H1 (cell line): ENCODE measurements at regions not wholly inside any gene's neighbourhood (a gene's known extent, or its start where the extent isn't known, plus 50 kb on each side); places are given as distances from the start of the nearest gene placed in this dataset.

Experiments used
- KDM1A ChIP-seq: fragments of 200-600, 300-600 bp; sonication (generic); IDR thresholded peaks from 2 replicates; pipeline ENCODE4 v1.7.1; 2016; ENCODE audit warnings: mild to moderate bottlenecking, low read length, borderline replicate concordance
- RBBP5 ChIP-seq: IDR thresholded peaks from 2 replicates; pipeline ENCODE4 v1.7.1; 2012; ENCODE audit warnings: low read depth, mild to moderate bottlenecking, inconsistent platforms, low read length, moderate library complexity, borderline replicate concordance
- SUZ12 ChIP-seq: fragments of 200-600 bp; sonication (generic); IDR thresholded peaks from 2 replicates; pipeline ENCODE4 v1.6.1; 2012; ENCODE audit warnings: mild to moderate bottlenecking, inconsistent platforms, low read length, moderate library complexity, mixed read lengths
- TEAD4 ChIP-seq: IDR thresholded peaks from 2 replicates; pipeline ENCODE4 v1.6.1; 2012; ENCODE audit warnings: low read depth, low read length, inconsistent platforms, mixed read lengths
- YY1 ChIP-seq: IDR thresholded peaks from 2 replicates; pipeline ENCODE4 v1.6.1; 2011; ENCODE audit warnings: low read depth, mild to moderate bottlenecking, low read length
- TF ChIP-seq, protein P1 (sequence below): fragments of 300-600 bp; sonication (generic); IDR thresholded peaks from 2 replicates; pipeline ENCODE4 v1.7.1; 2012; ENCODE audit warnings: low read length, moderate library complexity, mild to moderate bottlenecking, inconsistent platforms; ENCODE audit not compliant: insufficient replicate concordance

DNA sequence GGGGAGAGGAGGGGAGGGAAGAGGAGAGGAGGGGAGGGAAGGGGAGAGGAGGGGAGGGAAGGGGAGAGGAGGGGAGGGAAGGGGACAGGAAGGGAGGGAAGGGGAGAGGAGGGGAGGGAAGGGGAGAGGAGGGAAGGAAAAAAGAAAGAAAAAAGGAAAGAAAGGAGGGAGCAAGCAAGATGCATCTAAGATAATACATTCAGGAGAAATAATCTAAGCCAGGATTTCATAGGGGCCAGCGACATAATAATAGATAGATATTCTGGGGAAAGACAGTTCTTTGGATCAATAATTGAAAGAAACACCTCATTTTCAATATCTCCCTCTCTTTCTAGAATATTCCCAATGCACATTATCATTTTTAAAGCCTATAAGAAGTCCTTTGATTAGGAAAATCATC lies 328.9 kb upstream of the ID2 start (continued):
- TF ChIP-seq, protein P1, sequence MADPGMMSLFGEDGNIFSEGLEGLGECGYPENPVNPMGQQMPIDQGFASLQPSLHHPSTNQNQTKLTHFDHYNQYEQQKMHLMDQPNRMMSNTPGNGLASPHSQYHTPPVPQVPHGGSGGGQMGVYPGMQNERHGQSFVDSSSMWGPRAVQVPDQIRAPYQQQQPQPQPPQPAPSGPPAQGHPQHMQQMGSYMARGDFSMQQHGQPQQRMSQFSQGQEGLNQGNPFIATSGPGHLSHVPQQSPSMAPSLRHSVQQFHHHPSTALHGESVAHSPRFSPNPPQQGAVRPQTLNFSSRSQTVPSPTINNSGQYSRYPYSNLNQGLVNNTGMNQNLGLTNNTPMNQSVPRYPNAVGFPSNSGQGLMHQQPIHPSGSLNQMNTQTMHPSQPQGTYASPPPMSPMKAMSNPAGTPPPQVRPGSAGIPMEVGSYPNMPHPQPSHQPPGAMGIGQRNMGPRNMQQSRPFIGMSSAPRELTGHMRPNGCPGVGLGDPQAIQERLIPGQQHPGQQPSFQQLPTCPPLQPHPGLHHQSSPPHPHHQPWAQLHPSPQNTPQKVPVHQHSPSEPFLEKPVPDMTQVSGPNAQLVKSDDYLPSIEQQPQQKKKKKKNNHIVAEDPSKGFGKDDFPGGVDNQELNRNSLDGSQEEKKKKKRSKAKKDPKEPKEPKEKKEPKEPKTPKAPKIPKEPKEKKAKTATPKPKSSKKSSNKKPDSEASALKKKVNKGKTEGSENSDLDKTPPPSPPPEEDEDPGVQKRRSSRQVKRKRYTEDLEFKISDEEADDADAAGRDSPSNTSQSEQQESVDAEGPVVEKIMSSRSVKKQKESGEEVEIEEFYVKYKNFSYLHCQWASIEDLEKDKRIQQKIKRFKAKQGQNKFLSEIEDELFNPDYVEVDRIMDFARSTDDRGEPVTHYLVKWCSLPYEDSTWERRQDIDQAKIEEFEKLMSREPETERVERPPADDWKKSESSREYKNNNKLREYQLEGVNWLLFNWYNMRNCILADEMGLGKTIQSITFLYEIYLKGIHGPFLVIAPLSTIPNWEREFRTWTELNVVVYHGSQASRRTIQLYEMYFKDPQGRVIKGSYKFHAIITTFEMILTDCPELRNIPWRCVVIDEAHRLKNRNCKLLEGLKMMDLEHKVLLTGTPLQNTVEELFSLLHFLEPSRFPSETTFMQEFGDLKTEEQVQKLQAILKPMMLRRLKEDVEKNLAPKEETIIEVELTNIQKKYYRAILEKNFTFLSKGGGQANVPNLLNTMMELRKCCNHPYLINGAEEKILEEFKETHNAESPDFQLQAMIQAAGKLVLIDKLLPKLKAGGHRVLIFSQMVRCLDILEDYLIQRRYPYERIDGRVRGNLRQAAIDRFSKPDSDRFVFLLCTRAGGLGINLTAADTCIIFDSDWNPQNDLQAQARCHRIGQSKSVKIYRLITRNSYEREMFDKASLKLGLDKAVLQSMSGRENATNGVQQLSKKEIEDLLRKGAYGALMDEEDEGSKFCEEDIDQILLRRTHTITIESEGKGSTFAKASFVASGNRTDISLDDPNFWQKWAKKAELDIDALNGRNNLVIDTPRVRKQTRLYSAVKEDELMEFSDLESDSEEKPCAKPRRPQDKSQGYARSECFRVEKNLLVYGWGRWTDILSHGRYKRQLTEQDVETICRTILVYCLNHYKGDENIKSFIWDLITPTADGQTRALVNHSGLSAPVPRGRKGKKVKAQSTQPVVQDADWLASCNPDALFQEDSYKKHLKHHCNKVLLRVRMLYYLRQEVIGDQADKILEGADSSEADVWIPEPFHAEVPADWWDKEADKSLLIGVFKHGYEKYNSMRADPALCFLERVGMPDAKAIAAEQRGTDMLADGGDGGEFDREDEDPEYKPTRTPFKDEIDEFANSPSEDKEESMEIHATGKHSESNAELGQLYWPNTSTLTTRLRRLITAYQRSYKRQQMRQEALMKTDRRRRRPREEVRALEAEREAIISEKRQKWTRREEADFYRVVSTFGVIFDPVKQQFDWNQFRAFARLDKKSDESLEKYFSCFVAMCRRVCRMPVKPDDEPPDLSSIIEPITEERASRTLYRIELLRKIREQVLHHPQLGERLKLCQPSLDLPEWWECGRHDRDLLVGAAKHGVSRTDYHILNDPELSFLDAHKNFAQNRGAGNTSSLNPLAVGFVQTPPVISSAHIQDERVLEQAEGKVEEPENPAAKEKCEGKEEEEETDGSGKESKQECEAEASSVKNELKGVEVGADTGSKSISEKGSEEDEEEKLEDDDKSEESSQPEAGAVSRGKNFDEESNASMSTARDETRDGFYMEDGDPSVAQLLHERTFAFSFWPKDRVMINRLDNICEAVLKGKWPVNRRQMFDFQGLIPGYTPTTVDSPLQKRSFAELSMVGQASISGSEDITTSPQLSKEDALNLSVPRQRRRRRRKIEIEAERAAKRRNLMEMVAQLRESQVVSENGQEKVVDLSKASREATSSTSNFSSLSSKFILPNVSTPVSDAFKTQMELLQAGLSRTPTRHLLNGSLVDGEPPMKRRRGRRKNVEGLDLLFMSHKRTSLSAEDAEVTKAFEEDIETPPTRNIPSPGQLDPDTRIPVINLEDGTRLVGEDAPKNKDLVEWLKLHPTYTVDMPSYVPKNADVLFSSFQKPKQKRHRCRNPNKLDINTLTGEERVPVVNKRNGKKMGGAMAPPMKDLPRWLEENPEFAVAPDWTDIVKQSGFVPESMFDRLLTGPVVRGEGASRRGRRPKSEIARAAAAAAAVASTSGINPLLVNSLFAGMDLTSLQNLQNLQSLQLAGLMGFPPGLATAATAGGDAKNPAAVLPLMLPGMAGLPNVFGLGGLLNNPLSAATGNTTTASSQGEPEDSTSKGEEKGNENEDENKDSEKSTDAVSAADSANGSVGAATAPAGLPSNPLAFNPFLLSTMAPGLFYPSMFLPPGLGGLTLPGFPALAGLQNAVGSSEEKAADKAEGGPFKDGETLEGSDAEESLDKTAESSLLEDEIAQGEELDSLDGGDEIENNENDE = no peak
- no peak for TF ChIP-seq KDM1A
- no peak for TF ChIP-seq SUZ12
- TF ChIP-seq TEAD4 = no peak
- TF ChIP-seq YY1 = no peak
- no peak for TF ChIP-seq RBBP5
